ENCODE measurements at regions not wholly inside any gene's neighbourhood (a gene's known extent, or its start where the extent isn't known, plus 50 kb on each side); places are given as distances from the start of the nearest gene placed in this dataset.
"Not testable (repeated sequence)": the region's sequence is repeated elsewhere in the genome, so short reads cannot be mapped to it uniquely, and the experiment has no call there.

GRCh38 chrX:115702982-115703381, 142.0 kb downstream of the PLS3 start:
- DNase-seq (ENCODE audit: extremely low read depth in 1 of 2, low read depth in 1 of 2), result no peak

- no peak for DNase-seq (ENCODE audit: extremely low read depth in 1 of 2, low read depth in 1 of 2)
Measured at GRCh38 chrX:115709039-115709438, 148.1 kb downstream of the PLS3 start.

GRCh38 chrX:115712484-115712883, 151.5 kb downstream of the PLS3 start:
- DNase-seq (ENCODE audit: extremely low read depth in 1 of 2, low read depth in 1 of 2), result no peak

GRCh38 chrX:115713460-115713859, 152.5 kb downstream of the PLS3 start:
- DNase-seq (ENCODE audit: extremely low read depth in 1 of 2, low read depth in 1 of 2), result no peak

GRCh38 chrX:115719171-115719570, 158.2 kb downstream of the PLS3 start:
- no peak for DNase-seq (ENCODE audit: extremely low read depth in 1 of 2, low read depth in 1 of 2)

GRCh38 chrX:115722724-115723433, 161.9 kb downstream of the PLS3 start:
- DNase-seq (ENCODE audit: extremely low read depth in 1 of 2, low read depth in 1 of 2), result not testable (repeated sequence)

- not testable (repeated sequence) for DNase-seq (ENCODE audit: extremely low read depth in 1 of 2, low read depth in 1 of 2)
Measured at GRCh38 chrX:115725370-115725769, 164.4 kb downstream of the PLS3 start.

- peak in 1 of 2 donors; percentile 8 for DNase-seq (ENCODE audit: extremely low read depth in 1 of 2, low read depth in 1 of 2)
Measured at GRCh38 chrX:115727792-115728732, 167.1 kb downstream of the PLS3 start.

- DNase-seq (ENCODE audit: extremely low read depth in 1 of 2, low read depth in 1 of 2), result not testable (repeated sequence)
Measured at GRCh38 chrX:115732530-115732929, 171.6 kb downstream of the PLS3 start.

GRCh38 chrX:115735269-115735668, 174.3 kb downstream of the PLS3 start:
- not testable (repeated sequence) for DNase-seq (ENCODE audit: extremely low read depth in 1 of 2, low read depth in 1 of 2)

Data from stimulated activated CD8-positive, alpha-beta memory T cell treated with anti-CD3 and anti-CD28 coated beads, Interleukin-7, amount 100 ng/mL, for 48 hours (primary cell).